CD4-positive, alpha-beta memory T cell (primary cell): ENCODE measurements at regions not wholly inside any gene's neighbourhood (a gene's known extent, or its start where the extent isn't known, plus 50 kb on each side); places are given as distances from the start of the nearest gene placed in this dataset.

ENCODE experiments used
- CTCF ChIA-PET: fragments of 350-600 bp; sonication (Branson Sonifier 250); formaldehyde crosslinking; loops from one replicate; lab custom pipeline; 2021; ENCODE audit warnings: inconsistent platforms; ENCODE audit not compliant: partially characterized antibody; lab: Charles Lee
- POLR2A ChIA-PET: fragments of 350-600 bp; sonication (Branson Sonifier 250); formaldehyde crosslinking; loops from one replicate; lab custom pipeline; 2021; ENCODE audit not compliant: partially characterized antibody; lab: Charles Lee
- DNase-seq, 5 donors: peaks; one replicate each; pipeline versions ENCODE4 v3.0.0 to v3.0.0-alpha.2; 2020 to 2022; ENCODE audit warnings: mixed read lengths in 1 of 5
- H3K27ac ChIP-seq: one replicate; pipeline ENCODE4 v1.7.0; 2013; ENCODE audit warnings: low read depth, low read length
- H3K27me3 ChIP-seq: 2 replicates; pipeline ENCODE4 v1.7.0; 2013; ENCODE audit warnings: mild to moderate bottlenecking, low read length, moderate library complexity; ENCODE audit not compliant: insufficient read depth
- H3K36me3 ChIP-seq: 2 replicates; pipeline ENCODE4 v1.7.0; 2013; ENCODE audit warnings: mild to moderate bottlenecking, low read length, moderate library complexity; ENCODE audit not compliant: insufficient read depth
- H3K4me1 ChIP-seq: 2 replicates; pipeline ENCODE4 v1.7.0; 2013; ENCODE audit warnings: mild to moderate bottlenecking, low read length, moderate library complexity; ENCODE audit not compliant: insufficient read depth
- H3K4me3 ChIP-seq, 2 donors: one replicate each; pipeline ENCODE4 v1.7.0; 2013; ENCODE audit warnings: low read length in 2 of 2, mild to moderate bottlenecking in 1 of 2
- H3K9me3 ChIP-seq, 2 donors: one replicate each; pipeline ENCODE4 v1.7.0; 2013; ENCODE audit warnings: low read length in 2 of 2, control low read depth in 1 of 2; ENCODE audit not compliant: control insufficient read depth in 1 of 2
- H3K27ac Mint-ChIP-seq, 7 donors: one replicate each; pipeline ENCODE4 v1.8.0; 2020 to 2021; ENCODE audit warnings: mixed read lengths in 7 of 7, mild to moderate bottlenecking in 6 of 7, inconsistent platforms in 3 of 7, moderate library complexity in 3 of 7
- H3K27me3 Mint-ChIP-seq, 2 donors: one replicate each; pipeline ENCODE4 v1.8.0; 2020 to 2021; ENCODE audit warnings: mixed read lengths in 2 of 2
- H3K36me3 Mint-ChIP-seq, 2 donors: one replicate each; pipeline ENCODE4 v1.8.0; 2020 to 2021; ENCODE audit warnings: mixed read lengths in 2 of 2, inconsistent platforms in 1 of 2, mild to moderate bottlenecking in 1 of 2
- H3K4me1 Mint-ChIP-seq, 4 donors: one replicate each; pipeline ENCODE4 v1.8.0; 2020 to 2021; ENCODE audit warnings: mixed read lengths in 4 of 4, mild to moderate bottlenecking in 1 of 4
- H3K4me3 Mint-ChIP-seq, 8 donors: one replicate each; pipeline ENCODE4 v1.8.0; 2020 to 2021; ENCODE audit warnings: mixed read lengths in 8 of 8, mild to moderate bottlenecking in 7 of 8, moderate library complexity in 6 of 8, inconsistent platforms in 3 of 8
- H3K9me3 Mint-ChIP-seq, 8 donors: one replicate each; pipeline ENCODE4 v1.8.0; 2020 to 2021; ENCODE audit warnings: mixed read lengths in 8 of 8, mild to moderate bottlenecking in 5 of 8, inconsistent platforms in 3 of 8, moderate library complexity in 1 of 8
- intact Hi-C: fragments of 100-400 bp; cut with micrococcal nuclease; formaldehyde crosslinking; loops from one replicate; pipeline ENCODE4 v1.15.1; 2023

- Histone ChIP-seq H3K4me3 (no peak overlapping the region), H3K27me3 (no peaks in the 10 kb centered on the region), H3K36me3 (no peaks in the 10 kb centered on the region), H3K9me3 (peaks cover 0 to 4% of the 10 kb centered on the region in 2 donors), H3K27ac (no peak overlapping the region), H3K4me1 (no peaks in the 10 kb centered on the region)
- no peaks in the 10 kb centered on the region for H3K4me1 Mint-ChIP-seq
- no peak overlapping the region for H3K4me3 Mint-ChIP-seq
- no peaks in the 10 kb centered on the region for H3K27me3 Mint-ChIP-seq
- peaks cover 0 to 11% (median 4%) of the 10 kb centered on the region in 8 donors for H3K9me3 Mint-ChIP-seq
- no peak overlapping the region for H3K27ac Mint-ChIP-seq
- POLR2A ChIA-PET, result no interaction called here
- H3K36me3 Mint-ChIP-seq, result no peaks in the 10 kb centered on the region
- CTCF ChIA-PET, result no interaction called here
- intact Hi-C loops, result no loop called here
- no peak for DNase-seq
These were observed 253.3 kb upstream of the EPHA5 start for GRCh38 chr4:65923616-65924015.

- Mint-ChIP-seq H3K9me3 (peaks cover 0 to 9% (median 4%) of the 10 kb centered on the region in 8 donors), H3K4me1 (no peaks in the 10 kb centered on the region), H3K27me3 (no peaks in the 10 kb centered on the region), H3K27ac (no peak overlapping the region), H3K36me3 (no peaks in the 10 kb centered on the region), H3K4me3 (no peak overlapping the region)
- intact Hi-C loops, result no loop called here
- POLR2A ChIA-PET, result no interaction called here
- CTCF ChIA-PET, result no interaction called here
- Histone ChIP-seq H3K27me3 (no peaks in the 10 kb centered on the region), H3K36me3 (no peaks in the 10 kb centered on the region), H3K4me3 (no peak overlapping the region), H3K4me1 (no peaks in the 10 kb centered on the region), H3K9me3 (peaks cover 0 to 9% of the 10 kb centered on the region in 2 donors), H3K27ac (no peak overlapping the region)
- DNase-seq, result no peak
These were observed 250.9 kb upstream of the EPHA5 start for GRCh38 chr4:65921180-65921579.

- CTCF ChIA-PET, result no interaction called here
- Mint-ChIP-seq H3K27ac (no peak overlapping the region), H3K27me3 (no peaks in the 10 kb centered on the region)
These were observed 248.6 kb upstream of the EPHA5 start for GRCh38 chr4:65918872-65919271.

GRCh38 chr4:65918212-65918611 is 247.9 kb upstream of the EPHA5 start:
- POLR2A ChIA-PET, result no interaction called here
- no peak overlapping the region for H3K4me3 ChIP-seq
- intact Hi-C loops, result no loop called here

More at GRCh38 chr4:65918872-65919271, 248.6 kb upstream of the EPHA5 start:
- Mint-ChIP-seq H3K4me3 (no peak overlapping the region), H3K36me3 (no peaks in the 10 kb centered on the region), H3K4me1 (no peaks in the 10 kb centered on the region), H3K9me3 (peaks cover 0 to 13% (median 4%) of the 10 kb centered on the region in 8 donors)
- H3K4me3 ChIP-seq, result no peak overlapping the region
- no peaks in the 10 kb centered on the region for H3K4me1 ChIP-seq
- no peak overlapping the region for H3K27ac ChIP-seq
- POLR2A ChIA-PET, result no interaction called here
- no peaks in the 10 kb centered on the region for H3K36me3 ChIP-seq
- H3K9me3 ChIP-seq, result peaks cover 0 to 9% of the 10 kb centered on the region in 2 donors
- intact Hi-C loops, result no loop called here
- H3K27me3 ChIP-seq, result no peaks in the 10 kb centered on the region
- no peak for DNase-seq

GRCh38 chr4:65917486-65917885 is 247.2 kb upstream of the EPHA5 start:
- Mint-ChIP-seq H3K36me3 (no peaks in the 10 kb centered on the region), H3K9me3 (peaks cover 0 to 17% (median 4%) of the 10 kb centered on the region in 8 donors), H3K27ac (no peak overlapping the region), H3K27me3 (no peaks in the 10 kb centered on the region), H3K4me1 (no peaks in the 10 kb centered on the region), H3K4me3 (no peak overlapping the region)
- H3K4me3 ChIP-seq, result no peak overlapping the region
- CTCF ChIA-PET, result no interaction called here
- H3K27me3 ChIP-seq, result no peaks in the 10 kb centered on the region
- POLR2A ChIA-PET, result no interaction called here
- no peak overlapping the region for H3K27ac ChIP-seq
- DNase-seq, result no peak
- no peaks in the 10 kb centered on the region for H3K36me3 ChIP-seq
- intact Hi-C loops, result no loop called here
- H3K4me1 ChIP-seq, result no peaks in the 10 kb centered on the region
- H3K9me3 ChIP-seq, result peaks cover 0 to 9% of the 10 kb centered on the region in 2 donors

More at GRCh38 chr4:65918212-65918611, 247.9 kb upstream of the EPHA5 start:
- H3K27ac Mint-ChIP-seq, result no peak overlapping the region
- H3K27me3 Mint-ChIP-seq, result no peaks in the 10 kb centered on the region
- H3K4me1 ChIP-seq, result no peaks in the 10 kb centered on the region
- H3K36me3 ChIP-seq, result no peaks in the 10 kb centered on the region
- no peak for DNase-seq
- no peaks in the 10 kb centered on the region for H3K4me1 Mint-ChIP-seq
- H3K9me3 Mint-ChIP-seq, result peaks cover 0 to 13% (median 4%) of the 10 kb centered on the region in 8 donors
- H3K36me3 Mint-ChIP-seq, result no peaks in the 10 kb centered on the region
- no peak overlapping the region for H3K27ac ChIP-seq
- peaks cover 0 to 9% of the 10 kb centered on the region in 2 donors for H3K9me3 ChIP-seq
- no peaks in the 10 kb centered on the region for H3K27me3 ChIP-seq
- CTCF ChIA-PET, result no interaction called here
- no peak overlapping the region for H3K4me3 Mint-ChIP-seq

- Histone ChIP-seq H3K36me3 (no peaks in the 10 kb centered on the region), H3K9me3 (no peaks in the 10 kb centered on the region), H3K4me3 (no peak overlapping the region), H3K27me3 (no peaks in the 10 kb centered on the region), H3K4me1 (no peaks in the 10 kb centered on the region), H3K27ac (no peak overlapping the region)
- intact Hi-C loops, result no loop called here
- DNase-seq, result no peak
- Mint-ChIP-seq H3K27me3 (no peaks in the 10 kb centered on the region), H3K4me3 (no peak overlapping the region), H3K4me1 (no peaks in the 10 kb centered on the region), H3K36me3 (no peaks in the 10 kb centered on the region), H3K27ac (no peak overlapping the region), H3K9me3 (peaks cover 0 to 12% (median 1%) of the 10 kb centered on the region in 8 donors)
- ChIA-PET CTCF (no interaction called here), POLR2A (no interaction called here)
These were observed 241.4 kb upstream of the EPHA5 start for GRCh38 chr4:65911720-65912119.

- H3K27ac ChIP-seq, result no peak overlapping the region
- no peak for DNase-seq
These were observed 223.9 kb upstream of the EPHA5 start for GRCh38 chr4:65893957-65894755.

More at GRCh38 chr4:65893957-65894755, 223.9 kb upstream of the EPHA5 start:
- ChIA-PET POLR2A (no interaction called here), CTCF (no interaction called here)
- Mint-ChIP-seq H3K4me3 (no peak overlapping the region), H3K4me1 (no peaks in the 10 kb centered on the region), H3K36me3 (no peaks in the 10 kb centered on the region), H3K27ac (no peak overlapping the region), H3K9me3 (peaks cover 3 to 18% (median 5%) of the 10 kb centered on the region in 8 donors), H3K27me3 (no peaks in the 10 kb centered on the region)
- H3K27me3 ChIP-seq, result no peaks in the 10 kb centered on the region
- H3K4me1 ChIP-seq, result no peaks in the 10 kb centered on the region
- H3K36me3 ChIP-seq, result no peaks in the 10 kb centered on the region
- no peak overlapping the region for H3K4me3 ChIP-seq
- H3K9me3 ChIP-seq, result no peaks in the 10 kb centered on the region
- intact Hi-C loops, result no loop called here
